ENCODE measurements at regions not wholly inside any gene's neighbourhood (a gene's known extent, or its start where the extent isn't known, plus 50 kb on each side); places are given as distances from the start of the nearest gene placed in this dataset.

DNA sequence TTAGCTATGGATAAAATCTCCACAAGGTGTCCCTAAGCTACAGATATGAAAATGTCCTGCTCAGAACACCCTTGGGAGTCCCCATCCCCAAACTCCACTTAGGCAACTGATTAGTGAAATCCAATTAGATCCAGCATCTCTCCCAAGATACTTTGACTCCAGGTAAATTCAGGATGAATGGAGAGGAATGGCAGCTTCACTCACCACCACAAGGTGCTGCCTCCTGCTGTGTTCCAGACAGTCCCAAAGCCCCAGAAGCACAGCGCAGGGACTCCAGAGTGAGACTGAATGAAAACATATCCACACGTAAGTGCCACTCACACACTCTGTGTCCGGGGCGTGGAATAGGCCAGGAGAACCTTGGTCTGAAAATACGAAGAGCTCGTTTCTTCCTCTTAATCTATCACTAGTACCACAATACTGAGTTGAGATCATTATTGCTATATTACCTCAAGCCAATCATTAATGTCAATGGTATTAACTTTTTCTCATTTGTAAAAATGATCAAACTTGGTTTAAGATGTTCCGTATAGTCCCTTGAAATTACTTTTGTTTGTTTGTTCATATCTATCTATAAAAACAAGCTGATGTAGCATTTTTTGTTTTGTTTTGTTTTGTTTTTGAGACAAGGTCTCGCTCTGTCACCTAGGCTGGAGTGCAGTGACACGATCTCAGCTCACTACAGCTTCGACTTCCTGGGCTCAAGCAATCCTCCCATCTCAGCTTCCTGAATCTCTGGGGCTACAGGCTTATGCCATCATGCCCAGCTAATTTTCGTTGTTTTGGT is 70.0 kb upstream of the BICD1 start:
- TF ChIP-seq, protein P1, sequence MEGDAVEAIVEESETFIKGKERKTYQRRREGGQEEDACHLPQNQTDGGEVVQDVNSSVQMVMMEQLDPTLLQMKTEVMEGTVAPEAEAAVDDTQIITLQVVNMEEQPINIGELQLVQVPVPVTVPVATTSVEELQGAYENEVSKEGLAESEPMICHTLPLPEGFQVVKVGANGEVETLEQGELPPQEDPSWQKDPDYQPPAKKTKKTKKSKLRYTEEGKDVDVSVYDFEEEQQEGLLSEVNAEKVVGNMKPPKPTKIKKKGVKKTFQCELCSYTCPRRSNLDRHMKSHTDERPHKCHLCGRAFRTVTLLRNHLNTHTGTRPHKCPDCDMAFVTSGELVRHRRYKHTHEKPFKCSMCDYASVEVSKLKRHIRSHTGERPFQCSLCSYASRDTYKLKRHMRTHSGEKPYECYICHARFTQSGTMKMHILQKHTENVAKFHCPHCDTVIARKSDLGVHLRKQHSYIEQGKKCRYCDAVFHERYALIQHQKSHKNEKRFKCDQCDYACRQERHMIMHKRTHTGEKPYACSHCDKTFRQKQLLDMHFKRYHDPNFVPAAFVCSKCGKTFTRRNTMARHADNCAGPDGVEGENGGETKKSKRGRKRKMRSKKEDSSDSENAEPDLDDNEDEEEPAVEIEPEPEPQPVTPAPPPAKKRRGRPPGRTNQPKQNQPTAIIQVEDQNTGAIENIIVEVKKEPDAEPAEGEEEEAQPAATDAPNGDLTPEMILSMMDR (conservative IDR thresholded peaks at IDR 0.05), result no peak
- no peak for TF ChIP-seq ZFX (IDR thresholded peaks at IDR 0.05)
- H3K27ac ChIP-seq, result no peak overlapping the region

DNA sequence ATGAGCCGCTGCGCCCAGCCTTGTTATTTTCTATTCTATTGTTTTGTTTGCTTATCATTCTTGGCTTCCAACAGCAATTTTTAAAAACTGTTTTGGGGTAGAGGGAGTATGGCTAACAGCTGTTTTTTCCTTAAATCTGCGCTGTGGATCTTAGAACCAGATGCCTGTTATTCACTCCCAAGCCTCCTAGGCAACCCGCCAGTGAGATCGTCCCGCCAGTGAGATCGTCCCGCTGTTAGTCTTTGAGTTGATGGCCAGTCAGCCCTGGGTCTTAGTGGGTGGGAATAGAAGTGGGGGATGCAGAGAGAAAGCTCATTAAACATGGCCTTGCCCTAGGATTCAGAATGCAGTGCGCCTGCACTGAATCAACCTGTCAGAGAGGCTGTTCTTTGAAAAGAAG is 67.3 kb upstream of the BICD1 start:
- TF ChIP-seq, protein P1 (conservative IDR thresholded peaks at IDR 0.05), result no peak
- no peak for TF ChIP-seq ZFX (IDR thresholded peaks at IDR 0.05)

DNA sequence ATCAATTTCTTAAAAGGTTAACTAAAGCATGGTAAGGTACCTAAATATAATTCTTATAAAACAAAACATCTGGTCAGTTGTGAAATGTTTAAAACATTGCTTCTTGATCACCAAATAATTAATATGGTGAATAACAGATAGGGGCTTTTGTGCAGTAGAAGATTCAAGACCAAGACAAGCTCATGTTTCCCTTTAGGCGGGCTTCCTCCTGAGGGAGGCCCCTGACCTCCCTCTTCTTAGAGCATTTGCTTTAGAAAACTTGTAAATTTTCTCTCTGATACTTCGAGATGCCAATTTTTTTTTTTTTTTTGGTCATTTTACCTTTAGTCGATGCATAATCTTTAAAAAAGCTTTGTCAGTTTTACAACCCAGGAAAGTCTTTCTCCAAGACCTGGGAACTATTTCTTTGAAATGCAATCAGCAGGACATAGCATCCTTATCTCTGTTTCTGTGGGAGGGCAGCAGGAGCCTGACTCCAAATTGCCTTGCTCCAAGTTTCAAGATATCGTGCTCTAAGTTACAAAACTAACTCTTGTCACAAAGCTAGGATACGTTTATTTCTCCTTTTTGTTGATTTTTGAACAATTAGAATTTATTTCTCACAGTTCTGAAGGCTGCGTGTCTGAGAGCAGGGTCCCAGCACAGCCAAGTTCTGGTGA is 66.6 kb upstream of the BICD1 start:
- H3K27ac ChIP-seq, result no peak overlapping the region
- TF ChIP-seq, protein P1 (conservative IDR thresholded peaks at IDR 0.05), result no peak
- no peak for TF ChIP-seq ZFX (IDR thresholded peaks at IDR 0.05)

More for the DNA sequence above, 67.3 kb upstream of the BICD1 start:
- H3K27ac ChIP-seq, result no peak overlapping the region

DNA sequence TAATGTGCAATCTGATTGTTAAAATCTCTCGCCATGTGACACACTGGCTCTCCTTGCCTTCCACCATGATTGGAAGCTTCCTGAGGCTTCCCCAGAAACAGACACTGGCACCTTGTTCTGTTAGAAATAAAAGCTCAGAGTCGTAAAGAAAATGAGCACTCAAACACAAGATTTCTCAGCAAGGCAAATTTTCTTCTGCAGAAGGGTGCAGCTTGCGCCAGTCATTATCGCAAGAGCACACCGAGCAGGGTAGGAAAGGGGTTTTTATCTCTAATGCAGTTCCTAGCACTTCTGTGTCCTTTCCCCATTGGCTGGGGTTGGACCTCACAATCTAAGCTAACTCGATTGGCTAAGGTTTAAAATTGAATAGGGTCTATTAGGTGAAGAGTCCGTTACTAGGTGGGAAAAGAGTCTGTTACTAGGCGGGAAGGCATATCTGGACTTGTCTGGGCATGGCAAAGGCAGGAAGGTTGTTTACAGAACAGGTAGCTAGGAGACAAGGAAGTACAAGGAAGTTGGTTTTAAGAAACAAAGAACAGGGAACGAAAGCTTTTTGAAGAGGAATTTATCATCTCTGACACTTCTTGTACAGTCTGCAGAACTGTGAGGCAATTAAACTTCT is 62.6 kb upstream of the BICD1 start:
- TF ChIP-seq ZFX (IDR thresholded peaks at IDR 0.05), result no peak
- TF ChIP-seq, protein P1 (conservative IDR thresholded peaks at IDR 0.05), result no peak
- no peak overlapping the region for H3K27ac ChIP-seq

DNA sequence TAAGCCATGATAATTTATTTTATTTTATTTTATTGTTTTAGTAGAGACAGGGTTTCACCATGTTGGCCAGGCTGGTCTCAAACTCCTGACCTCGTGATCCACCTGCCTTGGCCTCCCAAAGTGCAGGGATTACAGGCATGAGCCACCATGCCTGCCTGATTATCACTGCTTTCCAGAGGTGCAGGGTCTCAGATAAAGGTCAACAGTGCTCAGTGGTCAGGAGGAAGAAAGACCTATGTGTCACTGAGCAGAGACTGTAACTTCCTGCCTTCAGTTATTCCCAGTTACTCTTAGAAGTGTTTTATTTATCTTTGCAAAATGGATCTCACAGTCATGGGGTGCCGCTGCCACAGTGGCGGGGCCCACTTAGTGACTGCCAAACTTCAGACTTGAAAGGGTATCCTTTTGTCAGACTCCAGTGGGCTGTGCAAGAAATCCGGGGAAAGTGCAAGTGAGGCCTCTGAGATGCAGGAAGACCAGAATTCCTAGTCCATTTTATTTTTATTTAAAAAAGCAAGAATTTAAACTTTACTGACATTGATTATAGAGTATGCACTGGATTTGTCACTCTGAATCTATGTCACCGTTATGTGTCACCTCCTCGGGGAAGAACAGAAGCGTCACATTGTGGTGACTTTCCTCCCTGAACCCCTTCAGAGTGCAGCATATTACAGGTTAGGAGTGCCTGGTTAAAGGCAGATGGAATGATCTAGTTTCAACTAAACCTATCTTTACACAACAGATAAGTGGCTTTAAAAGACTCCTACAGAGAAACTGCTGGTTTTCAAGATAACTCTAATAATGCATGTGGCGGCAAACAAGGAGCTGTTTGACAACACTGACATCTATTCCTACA is 59.1 kb upstream of the BICD1 start:
- TF ChIP-seq ZFX (IDR thresholded peaks at IDR 0.05), result no peak
- TF ChIP-seq, protein P1 (conservative IDR thresholded peaks at IDR 0.05), result no peak
- no peak overlapping the region for H3K27ac ChIP-seq

DNA sequence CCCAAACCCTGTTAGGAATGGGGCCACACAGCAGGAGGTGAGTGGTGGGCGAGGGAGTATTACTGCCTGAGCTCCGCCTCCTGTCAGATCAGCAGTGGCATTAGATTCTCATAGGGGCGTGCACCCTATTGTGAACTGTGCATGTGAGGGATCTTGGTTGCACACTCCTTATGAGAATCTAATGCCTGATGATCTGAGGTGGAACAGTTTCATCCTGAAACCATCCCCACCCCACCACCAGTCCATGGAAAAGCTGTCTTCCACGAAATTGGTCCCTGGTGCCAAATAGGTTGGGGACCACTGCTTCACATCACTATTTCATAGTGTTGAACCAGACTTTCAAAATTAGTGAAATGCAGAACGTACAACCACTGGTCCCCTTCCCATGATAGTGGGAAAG is 57.9 kb upstream of the BICD1 start:
- no peak overlapping the region for H3K27ac ChIP-seq
- no peak for TF ChIP-seq ZFX (IDR thresholded peaks at IDR 0.05)
- TF ChIP-seq, protein P1 (conservative IDR thresholded peaks at IDR 0.05), result no peak
